H54 (cell line): ENCODE measurements at regions not wholly inside any gene's neighbourhood (a gene's known extent, or its start where the extent isn't known, plus 50 kb on each side); places are given as distances from the start of the nearest gene placed in this dataset.
"Not testable (repeated sequence)": the region's sequence is repeated elsewhere in the genome, so short reads cannot be mapped to it uniquely, and the experiment has no call there.

Source experiments
- DNase-seq: peaks from one replicate; pipeline ENCODE4 v3.0.0; 2011; ENCODE audit warnings: low spot score, mixed read lengths; ENCODE audit not compliant: insufficient read length
- FAIRE-seq: peaks from 3 replicates; lab custom pipeline; 2011; peaks lifted over from hg19 to GRCh38; lab: Jason Lieb, UNC
- POLR2A ChIP-seq: IDR thresholded peaks from 2 replicates; pipeline ENCODE4 v1.6.1; 2011; ENCODE audit warnings: low read depth, mild to moderate bottlenecking, low read length

GRCh38 chr16:51839727-51840462 is 688.8 kb upstream of the SALL1 start:
- no peak for DNase-seq
- no peak for TF ChIP-seq POLR2A
- FAIRE-seq, result no peak

- FAIRE-seq, result no peak
- TF ChIP-seq POLR2A, result no peak
- no peak for DNase-seq
Observed at GRCh38 chr16:51834794-51835193, 683.7 kb upstream of the SALL1 start.

- DNase-seq (no peak), FAIRE-seq (no peak)
- TF ChIP-seq POLR2A, result no peak
Observed at GRCh38 chr16:51834133-51834532, 683.1 kb upstream of the SALL1 start.

DNA sequence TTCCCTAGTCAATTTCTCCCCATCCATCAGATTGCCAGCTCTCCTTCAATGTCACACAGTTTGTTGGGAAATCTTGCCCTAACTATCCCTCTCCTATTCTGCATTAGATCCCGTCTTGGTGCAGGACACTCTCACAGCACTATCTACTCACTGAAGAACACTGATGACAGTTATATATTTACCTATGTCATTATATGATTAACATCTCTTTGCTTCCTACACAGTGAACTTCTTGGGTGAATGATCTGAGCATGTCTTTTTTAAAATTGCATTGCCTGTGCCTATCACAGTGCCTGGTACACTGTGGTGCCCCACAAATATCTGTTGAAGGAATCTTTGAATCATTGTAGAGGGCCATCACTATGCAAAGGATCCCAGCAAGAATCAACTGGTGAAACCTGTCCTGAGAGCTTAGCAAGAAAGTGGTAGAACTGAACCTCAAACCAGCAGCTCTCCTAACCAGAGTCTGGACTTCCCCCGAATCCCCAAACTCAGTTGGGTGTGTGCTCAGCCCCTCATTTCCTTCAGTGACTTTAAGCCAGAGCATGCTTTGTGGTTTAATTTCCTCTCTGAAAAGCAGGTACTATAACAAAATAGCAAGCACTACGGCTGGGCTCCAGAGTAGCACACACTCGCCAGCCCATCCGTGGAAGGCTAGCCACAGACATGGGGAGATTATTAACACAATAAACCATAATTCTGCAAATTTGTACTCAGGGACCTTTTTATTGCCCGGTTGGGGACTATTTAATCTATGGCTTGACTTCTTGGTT is 680.7 kb upstream of the SALL1 start:
- FAIRE-seq (no peak), DNase-seq (no peak)
- TF ChIP-seq POLR2A, result no peak

DNA sequence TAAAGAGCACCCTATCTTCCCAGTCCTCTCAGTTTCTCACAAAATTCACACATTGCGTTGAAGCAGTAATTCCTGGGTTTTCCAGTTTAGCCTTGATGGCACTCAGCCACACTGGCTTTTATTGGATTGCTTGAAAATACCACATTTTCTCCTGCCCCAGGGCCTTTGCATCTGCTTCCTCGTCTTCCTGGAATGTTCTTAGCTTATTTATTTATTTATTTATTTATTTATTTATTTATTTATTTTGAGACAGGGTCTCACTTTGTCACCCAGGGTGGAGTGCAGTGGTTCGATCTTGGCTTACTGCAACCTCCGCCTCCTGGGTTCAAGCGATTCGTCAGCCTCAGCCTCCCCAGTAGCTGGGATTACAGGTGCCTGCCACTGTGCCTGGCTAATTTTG is 680.0 kb upstream of the SALL1 start:
- DNase-seq, FAIRE-seq: not testable (repeated sequence)

DNA sequence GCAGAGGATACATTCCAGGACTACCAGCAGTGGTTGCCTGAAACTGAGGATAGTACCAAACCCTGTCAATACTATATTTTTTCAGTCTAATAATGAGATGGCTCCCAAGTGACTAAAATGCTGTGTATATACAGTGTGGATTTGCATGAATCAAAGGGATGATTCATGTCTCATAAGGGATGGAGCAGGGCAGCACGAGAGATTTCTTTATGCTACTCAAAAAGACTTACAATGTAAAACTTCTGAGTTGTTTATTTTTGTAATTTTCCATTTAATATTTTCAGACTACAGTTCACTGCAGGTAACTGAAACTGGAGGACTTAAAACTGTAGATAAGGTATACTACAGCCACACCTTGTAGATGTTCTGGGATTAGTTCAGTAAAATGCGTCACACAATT is 674.7 kb upstream of the SALL1 start:
- DNase-seq (no peak), FAIRE-seq (no peak)
- TF ChIP-seq POLR2A, result no peak

DNA sequence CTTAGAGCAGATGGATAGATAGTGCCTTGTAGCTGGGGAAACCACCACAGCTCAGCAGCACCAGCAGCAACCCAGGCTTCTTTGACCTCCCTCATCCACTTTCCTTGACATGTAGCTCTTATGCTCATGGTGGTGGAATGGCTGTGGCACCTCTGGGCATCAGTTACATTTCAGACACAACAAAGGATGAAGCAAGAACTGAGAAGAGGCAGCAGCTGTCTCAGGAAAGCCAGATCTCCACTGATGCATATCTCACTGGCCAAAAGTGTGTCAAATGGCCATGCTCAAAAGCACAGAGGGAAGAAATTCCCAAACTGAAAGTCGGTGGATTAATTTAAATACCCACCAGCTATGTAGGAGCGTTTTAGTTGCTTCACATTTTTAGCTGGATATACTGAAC is 671.4 kb upstream of the SALL1 start:
- no peak for DNase-seq
- TF ChIP-seq POLR2A, result no peak
- no peak for FAIRE-seq

- no peak for FAIRE-seq
- TF ChIP-seq POLR2A, result no peak
Observed at GRCh38 chr16:51821527-51821926, 670.5 kb upstream of the SALL1 start.

GRCh38 chr16:51820176-51820575 is 669.1 kb upstream of the SALL1 start:
- no peak for FAIRE-seq

More at GRCh38 chr16:51821527-51821926, 670.5 kb upstream of the SALL1 start:
- DNase-seq, result no peak

GRCh38 chr16:51818342-51818944 is 667.4 kb upstream of the SALL1 start:
- FAIRE-seq, result no peak
- TF ChIP-seq POLR2A, result no peak
- no peak for DNase-seq

More at GRCh38 chr16:51820176-51820575, 669.1 kb upstream of the SALL1 start:
- no peak for DNase-seq
- TF ChIP-seq POLR2A, result no peak

GRCh38 chr16:51816929-51817328 is 665.9 kb upstream of the SALL1 start:
- FAIRE-seq (no peak), DNase-seq (no peak)
- TF ChIP-seq POLR2A, result no peak

DNA sequence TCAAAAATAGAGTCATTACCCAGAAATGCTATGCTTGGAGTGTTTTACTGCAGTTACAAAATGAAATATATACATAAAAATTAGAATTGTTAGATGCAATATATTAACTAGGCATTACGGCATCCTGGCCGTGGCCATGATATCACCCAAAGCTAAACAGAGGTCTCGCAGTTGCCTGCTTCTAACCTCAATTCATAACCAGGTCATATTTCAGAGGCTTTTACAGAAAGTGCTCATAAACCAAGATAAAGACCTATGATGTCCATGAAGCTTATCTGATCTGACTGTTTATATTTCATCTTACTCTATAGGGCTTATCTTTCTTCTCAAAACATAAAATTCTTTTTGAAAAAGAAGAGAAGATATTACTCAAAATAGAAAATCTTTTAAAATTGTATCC is 664.5 kb upstream of the SALL1 start:
- no peak for FAIRE-seq
- DNase-seq, result no peak
- TF ChIP-seq POLR2A, result no peak

DNA sequence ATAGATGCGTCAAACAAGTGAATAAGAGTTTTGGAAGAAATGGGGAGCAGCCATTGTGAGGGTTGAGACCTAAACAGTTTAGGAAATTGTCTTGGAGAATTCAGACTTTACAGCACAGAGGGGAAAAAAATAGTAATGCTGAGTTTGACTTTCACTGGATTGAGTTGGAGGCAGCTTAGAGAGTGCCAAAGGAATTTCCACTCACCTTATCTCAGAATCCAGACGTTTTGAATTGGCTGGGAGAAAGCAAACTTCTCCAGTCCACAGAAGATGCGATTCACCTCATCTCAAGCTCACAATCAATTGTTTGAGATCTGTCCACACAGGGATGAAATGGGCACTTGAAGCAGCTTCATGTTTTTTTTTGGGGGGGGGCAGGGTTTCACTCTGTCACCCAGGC is 663.5 kb upstream of the SALL1 start:
- no peak for DNase-seq
- no peak for TF ChIP-seq POLR2A
- no peak for FAIRE-seq

DNA sequence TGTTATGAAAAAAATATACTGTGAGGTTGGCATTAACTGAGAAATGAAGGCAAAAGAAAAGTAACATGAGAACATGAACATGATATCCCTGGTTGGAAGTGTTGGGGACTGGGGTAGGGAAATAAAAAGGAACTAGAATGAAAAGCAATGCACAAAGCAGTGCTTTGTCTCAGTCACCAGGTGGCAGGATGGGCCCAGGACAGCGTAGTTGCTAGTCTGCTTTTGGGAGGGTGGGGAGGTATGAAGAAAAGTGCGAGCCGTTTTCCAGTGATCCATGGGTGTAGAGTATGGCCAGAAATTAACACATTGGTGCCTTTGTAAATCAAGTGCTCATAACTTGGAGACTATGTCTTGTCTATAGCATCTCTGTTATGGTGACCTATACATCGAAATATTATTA is 662.5 kb upstream of the SALL1 start:
- no peak for TF ChIP-seq POLR2A
- no peak for FAIRE-seq
- no peak for DNase-seq
